ENCODE measurements at regions not wholly inside any gene's neighbourhood (a gene's known extent, or its start where the extent isn't known, plus 50 kb on each side); places are given as distances from the start of the nearest gene placed in this dataset.

- TF ChIP-seq EZH2 (IDR thresholded peaks at IDR 0.05) (no peak), JUND (IDR thresholded peaks at IDR 0.05) (no peak), MAX (IDR thresholded peaks at IDR 0.05) (no peak), EZH2phosphoT487 (IDR thresholded peaks at IDR 0.05; ENCODE audit: borderline replicate concordance) (no peak), ELF1 (IDR thresholded peaks at IDR 0.05; ENCODE audit: borderline replicate concordance, low read depth) (no peak), FOSL1 (IDR thresholded peaks at IDR 0.05; ENCODE audit: low read depth) (no peak), SRF (IDR thresholded peaks at IDR 0.05; ENCODE audit: low read depth) (no peak), CEBPB (IDR thresholded peaks at IDR 0.05; ENCODE audit: low read depth) (no peak), TCF7L2 (IDR thresholded peaks at IDR 0.05; ENCODE audit: borderline replicate concordance, extremely low read depth, insufficient read depth, insufficient read length) (no peak), REST (IDR thresholded peaks at IDR 0.05; ENCODE audit: low read depth) (no peak), SP1 (IDR thresholded peaks at IDR 0.05; ENCODE audit: low read depth) (no peak), ZNF274 (IDR thresholded peaks at IDR 0.05; ENCODE audit: low read depth, low read length) (no peak)
- TF ChIP-seq, protein P1, sequence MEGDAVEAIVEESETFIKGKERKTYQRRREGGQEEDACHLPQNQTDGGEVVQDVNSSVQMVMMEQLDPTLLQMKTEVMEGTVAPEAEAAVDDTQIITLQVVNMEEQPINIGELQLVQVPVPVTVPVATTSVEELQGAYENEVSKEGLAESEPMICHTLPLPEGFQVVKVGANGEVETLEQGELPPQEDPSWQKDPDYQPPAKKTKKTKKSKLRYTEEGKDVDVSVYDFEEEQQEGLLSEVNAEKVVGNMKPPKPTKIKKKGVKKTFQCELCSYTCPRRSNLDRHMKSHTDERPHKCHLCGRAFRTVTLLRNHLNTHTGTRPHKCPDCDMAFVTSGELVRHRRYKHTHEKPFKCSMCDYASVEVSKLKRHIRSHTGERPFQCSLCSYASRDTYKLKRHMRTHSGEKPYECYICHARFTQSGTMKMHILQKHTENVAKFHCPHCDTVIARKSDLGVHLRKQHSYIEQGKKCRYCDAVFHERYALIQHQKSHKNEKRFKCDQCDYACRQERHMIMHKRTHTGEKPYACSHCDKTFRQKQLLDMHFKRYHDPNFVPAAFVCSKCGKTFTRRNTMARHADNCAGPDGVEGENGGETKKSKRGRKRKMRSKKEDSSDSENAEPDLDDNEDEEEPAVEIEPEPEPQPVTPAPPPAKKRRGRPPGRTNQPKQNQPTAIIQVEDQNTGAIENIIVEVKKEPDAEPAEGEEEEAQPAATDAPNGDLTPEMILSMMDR (IDR thresholded peaks at IDR 0.05 in 2 of 3, conservative IDR thresholded peaks at IDR 0.05 in 1 of 3; ENCODE audit: borderline replicate concordance in 1 of 3, insufficient read depth in 1 of 3, low read depth in 2 of 3, low read length in 2 of 3) = no peak
These were observed 609.4 kb upstream of the HS3ST5 start for GRCh38 chr6:114952229-114952628.
